ENCODE measurements at regions not wholly inside any gene's neighbourhood (a gene's known extent, or its start where the extent isn't known, plus 50 kb on each side); places are given as distances from the start of the nearest gene placed in this dataset.

DNA sequence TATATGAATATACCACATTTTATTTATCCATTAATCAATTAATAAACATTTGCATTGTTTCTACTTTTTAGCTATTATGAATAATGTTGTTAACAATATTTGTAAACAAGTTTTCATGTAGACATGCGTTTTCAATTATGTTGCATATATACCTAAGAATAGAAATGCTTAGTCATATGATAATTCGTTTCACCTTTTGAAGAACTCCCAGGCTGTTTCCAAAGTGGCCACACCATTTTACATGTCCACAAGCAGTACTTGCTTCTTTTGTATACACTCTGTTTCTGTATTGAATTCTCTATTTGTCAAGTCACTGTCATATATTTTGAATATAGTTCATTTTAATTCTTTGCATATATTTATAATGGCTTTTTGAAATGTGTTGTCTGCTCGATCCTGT is 206.9 kb upstream of the ZBTB20 start:
- TF ChIP-seq, protein P1, sequence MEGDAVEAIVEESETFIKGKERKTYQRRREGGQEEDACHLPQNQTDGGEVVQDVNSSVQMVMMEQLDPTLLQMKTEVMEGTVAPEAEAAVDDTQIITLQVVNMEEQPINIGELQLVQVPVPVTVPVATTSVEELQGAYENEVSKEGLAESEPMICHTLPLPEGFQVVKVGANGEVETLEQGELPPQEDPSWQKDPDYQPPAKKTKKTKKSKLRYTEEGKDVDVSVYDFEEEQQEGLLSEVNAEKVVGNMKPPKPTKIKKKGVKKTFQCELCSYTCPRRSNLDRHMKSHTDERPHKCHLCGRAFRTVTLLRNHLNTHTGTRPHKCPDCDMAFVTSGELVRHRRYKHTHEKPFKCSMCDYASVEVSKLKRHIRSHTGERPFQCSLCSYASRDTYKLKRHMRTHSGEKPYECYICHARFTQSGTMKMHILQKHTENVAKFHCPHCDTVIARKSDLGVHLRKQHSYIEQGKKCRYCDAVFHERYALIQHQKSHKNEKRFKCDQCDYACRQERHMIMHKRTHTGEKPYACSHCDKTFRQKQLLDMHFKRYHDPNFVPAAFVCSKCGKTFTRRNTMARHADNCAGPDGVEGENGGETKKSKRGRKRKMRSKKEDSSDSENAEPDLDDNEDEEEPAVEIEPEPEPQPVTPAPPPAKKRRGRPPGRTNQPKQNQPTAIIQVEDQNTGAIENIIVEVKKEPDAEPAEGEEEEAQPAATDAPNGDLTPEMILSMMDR (IDR thresholded peaks at IDR 0.05): no peak

DNA sequence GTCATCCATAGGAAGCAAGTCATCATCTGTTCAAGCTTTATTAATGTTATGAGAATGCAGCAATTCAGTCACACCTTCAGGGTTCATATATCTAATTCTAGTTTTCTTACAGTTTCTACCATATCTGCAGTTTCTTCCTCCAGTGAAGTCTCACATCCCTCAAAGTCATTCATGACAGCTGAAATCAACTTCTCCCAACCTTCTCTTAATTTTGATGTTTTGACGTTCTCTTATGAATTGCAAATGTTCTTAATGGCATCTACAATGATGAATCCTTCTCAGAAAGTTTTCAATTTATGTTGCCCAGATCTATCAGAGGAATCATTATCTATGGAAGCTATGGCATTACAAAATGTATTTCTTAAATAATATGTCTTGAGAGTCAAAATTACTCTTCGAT is 210.4 kb upstream of the ZBTB20 start:
- TF ChIP-seq, protein P1 (IDR thresholded peaks at IDR 0.05): no peak

DNA sequence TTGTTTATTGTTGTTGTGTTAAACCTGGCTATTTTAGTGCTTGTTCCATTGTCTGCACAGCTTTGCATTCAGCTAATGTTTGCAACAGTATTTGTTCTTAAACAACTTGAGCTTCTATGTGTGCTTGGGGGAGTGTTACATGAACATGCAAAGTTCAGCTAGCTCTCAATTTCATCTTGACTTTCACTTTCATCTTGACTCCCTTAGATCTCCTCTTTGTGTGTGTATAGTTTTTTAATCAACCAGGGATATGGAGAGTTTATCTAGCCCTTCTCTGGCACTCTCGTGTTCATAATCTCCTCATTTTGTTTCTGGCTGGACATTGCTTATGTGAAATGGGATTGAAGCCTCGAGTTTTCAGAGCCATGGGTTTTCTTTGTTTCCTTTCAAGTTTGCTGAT is 212.4 kb upstream of the ZBTB20 start:
- TF ChIP-seq, protein P1 (IDR thresholded peaks at IDR 0.05): no peak

DNA sequence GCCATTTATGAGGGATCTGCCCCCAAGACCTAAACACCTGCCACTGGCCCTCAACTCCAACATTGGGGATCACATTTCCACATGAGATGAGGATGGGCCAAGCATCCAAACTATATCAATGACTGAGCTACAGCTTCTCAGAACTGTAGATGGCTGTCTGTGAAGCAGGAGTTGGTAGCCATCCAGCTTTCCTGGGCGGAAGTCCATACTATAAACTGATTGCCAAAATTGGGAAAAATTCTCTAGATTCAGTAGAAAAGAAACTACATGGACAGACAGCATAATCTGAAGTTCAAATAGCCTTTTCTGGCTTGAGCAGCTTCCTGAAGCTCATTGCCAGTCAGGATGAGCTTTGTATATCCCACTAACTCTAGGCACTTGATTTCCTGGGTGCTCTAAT is 214.7 kb upstream of the ZBTB20 start:
- TF ChIP-seq, protein P1 (IDR thresholded peaks at IDR 0.05): no peak

DNA sequence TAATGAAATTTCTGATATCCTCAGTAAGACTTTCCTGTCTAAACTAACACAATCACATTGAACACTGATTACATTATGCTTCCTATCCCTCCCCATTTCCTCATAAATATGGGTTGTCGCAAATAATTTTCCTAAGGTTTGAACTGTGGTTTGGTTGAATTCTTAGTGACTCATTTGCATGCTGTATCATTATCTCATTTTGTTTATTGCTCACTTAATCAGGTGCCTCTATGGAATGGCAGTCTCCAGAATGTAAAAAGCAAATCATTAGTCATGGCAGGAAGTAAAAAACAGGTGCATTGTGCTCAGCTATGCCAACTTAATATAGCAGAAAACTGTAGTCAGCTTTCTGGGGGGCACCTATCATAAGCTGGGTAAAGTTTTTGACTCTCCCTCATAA is 216.0 kb upstream of the ZBTB20 start:
- TF ChIP-seq, protein P1 (IDR thresholded peaks at IDR 0.05): no peak

DNA sequence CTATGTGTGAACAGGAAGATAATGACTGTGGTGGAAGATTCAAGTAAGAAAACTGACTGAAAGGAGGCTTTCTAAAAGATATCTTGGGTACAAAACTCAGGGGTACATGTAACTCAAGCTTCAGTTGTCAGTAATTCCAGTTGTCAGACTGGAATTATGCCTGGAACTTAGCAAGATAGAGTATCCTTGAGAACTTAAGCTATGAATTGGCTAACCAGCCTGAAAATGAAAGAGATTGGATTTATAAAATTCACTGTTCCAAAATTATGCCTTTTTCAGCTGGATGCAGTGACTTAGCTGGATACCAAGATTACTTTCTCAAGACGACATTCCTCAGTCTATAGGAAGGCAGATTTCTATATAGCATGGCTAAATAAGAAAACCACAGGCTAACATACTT is 221.9 kb upstream of the ZBTB20 start:
- TF ChIP-seq, protein P1 (IDR thresholded peaks at IDR 0.05): no peak

DNA sequence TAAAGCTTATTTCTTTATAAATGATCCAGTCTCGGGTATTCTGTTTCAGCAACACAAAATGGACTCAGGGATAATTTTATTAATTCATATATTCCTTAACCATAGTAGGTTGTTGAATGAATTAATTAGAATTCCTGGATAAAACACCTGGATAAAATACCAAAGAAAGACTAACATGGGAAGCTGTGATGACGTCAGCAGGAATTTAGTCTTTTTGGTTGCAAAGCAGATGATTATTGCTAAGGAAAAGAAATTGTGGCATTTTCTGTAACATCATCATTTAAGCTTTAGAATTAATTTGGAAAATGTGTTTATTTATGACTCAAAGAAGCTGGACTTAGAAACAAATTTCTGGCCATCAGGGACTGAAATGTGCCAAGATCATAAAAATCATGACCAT is 228.3 kb upstream of the ZBTB20 start:
- TF ChIP-seq, protein P1 (IDR thresholded peaks at IDR 0.05): no peak

DNA sequence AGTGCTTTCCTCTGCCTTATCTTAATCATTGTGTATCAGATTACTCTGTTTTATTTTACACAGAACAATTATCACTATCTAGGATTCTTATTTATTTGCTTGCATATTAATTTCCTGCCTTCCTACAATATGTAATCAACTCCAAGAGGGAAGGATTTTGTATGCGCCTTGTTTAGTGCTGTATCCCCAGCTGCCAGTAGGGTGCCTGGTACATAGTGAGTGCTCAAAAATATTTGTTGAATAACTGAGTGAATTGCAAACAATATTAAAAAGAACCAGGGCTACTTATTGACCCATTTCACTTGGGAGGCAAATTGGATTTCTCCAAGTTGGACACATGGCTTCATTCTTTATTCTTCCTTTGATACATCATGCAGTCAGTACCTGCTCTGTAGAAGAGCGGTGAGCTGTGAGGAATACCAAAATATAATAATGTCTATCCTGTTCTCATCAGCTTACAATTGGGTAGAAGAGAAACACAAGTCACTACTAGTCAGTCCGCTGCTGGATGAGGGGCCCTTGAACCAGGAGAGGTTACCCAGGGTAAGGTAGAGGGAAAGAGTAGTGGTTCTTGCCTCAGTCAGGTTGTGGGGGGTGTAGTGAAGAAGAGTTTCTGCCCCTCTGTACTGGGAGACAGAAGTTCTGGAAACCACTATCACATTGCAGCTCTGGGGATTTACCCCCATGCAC is 233.9 kb upstream of the ZBTB20 start:
- TF ChIP-seq, protein P1 (IDR thresholded peaks at IDR 0.05): no peak
